GM12878 (cell line): ENCODE measurements at regions not wholly inside any gene's neighbourhood (a gene's known extent, or its start where the extent isn't known, plus 50 kb on each side); places are given as distances from the start of the nearest gene placed in this dataset.

Experiments
- ATAC-seq: fragments of 200-7000 bp; cut with Tn5 transposase; 3 replicates; pipeline ENCODE4 v1.9.1; 2020; ENCODE audit warnings: mild to moderate bottlenecking, moderate library complexity
- BruUV-seq: library from RNA; stranded (reverse); fragments of 400-500 nt; replicated peaks from 2 replicates; lab custom pipeline; 2021; lab: Mats Ljungman, UMichigan
- CTCF ChIA-PET: fragments of 300-600 bp; sonication (Branson Sonifier 250); formaldehyde crosslinking; extraction: SDS; loops from one replicate; lab custom pipeline; 2021; ENCODE audit warnings: inconsistent platforms; lab: Yijun Ruan, JAX
- POLR2A ChIA-PET: fragments of 350-600 bp; formaldehyde crosslinking; extraction: SDS; loops from one replicate; lab custom pipeline; 2021; ENCODE audit warnings: inconsistent platforms; lab: Charles Lee
- RAD21 ChIA-PET: fragments of 300-600 bp; sonication (Branson Sonifier 250); formaldehyde crosslinking; loops from one replicate; lab custom pipeline; 2023; ENCODE audit warnings: antibody characterized with exemption; ENCODE audit not compliant: unreplicated experiment; lab: Charles Lee
- SMC1A ChIA-PET: fragments of 300-600 bp; sonication (Branson Sonifier 250); formaldehyde crosslinking; loops from one replicate; lab custom pipeline; 2023; ENCODE audit not compliant: unreplicated experiment, uncharacterized antibody; lab: Charles Lee
- DNase-seq: peaks from one replicate; pipeline ENCODE4 v3.0.0-alpha.2; 2011; ENCODE audit warnings: low read depth, low spot score
- FAIRE-seq: peaks from 3 replicates; lab custom pipeline; 2011; peaks lifted over from hg19 to GRCh38; lab: Jason Lieb, UNC
- H2AFZ ChIP-seq: 2 replicates; pipeline ENCODE4 v1.6.0; 2011; ENCODE audit warnings: low read depth, low read length, control low read depth; ENCODE audit not compliant: control insufficient read depth
- H3K27ac ChIP-seq: 2 replicates; pipeline ENCODE4 v1.5.1; 2011; ENCODE audit warnings: control low read depth; ENCODE audit not compliant: control insufficient read depth, insufficient read depth
- H3K27me3 ChIP-seq, 2 experiments: replicated peaks in 1 of 2; 2 replicates each; pipeline versions ENCODE4 v1.6.0 to v1.6.1; 2011; ENCODE audit warnings: low read length in 1 of 2; ENCODE audit not compliant: control insufficient read depth in 2 of 2, insufficient read depth in 2 of 2
- H3K36me3 ChIP-seq, 2 experiments: 2 replicates each; pipeline ENCODE4 v1.5.1; 2011; ENCODE audit warnings: low read length in 1 of 2; ENCODE audit not compliant: control insufficient read depth in 2 of 2, insufficient read depth in 2 of 2
- H3K4me1 ChIP-seq: 2 replicates; pipeline ENCODE4 v1.6.1; 2011; ENCODE audit warnings: mild to moderate bottlenecking, low read length, moderate library complexity, mixed read lengths; ENCODE audit not compliant: control insufficient read depth, insufficient read depth
- H3K4me2 ChIP-seq: 2 replicates; pipeline ENCODE4 v1.6.0; 2011; ENCODE audit warnings: control low read depth; ENCODE audit not compliant: control insufficient read depth, insufficient read depth
- H3K4me3 ChIP-seq: fragments of 200-600 bp; sonication (generic); 2 replicates; pipeline ENCODE4 v1.5.1; 2016
- H3K79me2 ChIP-seq: 2 replicates; pipeline ENCODE4 v1.6.0; 2011; ENCODE audit warnings: low read length; ENCODE audit not compliant: control insufficient read depth, insufficient read depth
- H3K9ac ChIP-seq: 2 replicates; pipeline ENCODE4 v1.8.0; 2011; ENCODE audit warnings: low read length, control low read depth, mixed read lengths; ENCODE audit not compliant: control insufficient read depth, insufficient read depth
- H3K9me3 ChIP-seq: replicated peaks from 3 replicates; pipeline ENCODE4 v1.5.1; 2011; ENCODE audit warnings: mild to moderate bottlenecking, low read length; ENCODE audit not compliant: control insufficient read depth, insufficient read depth
- H4K20me1 ChIP-seq: 2 replicates; pipeline ENCODE4 v1.6.0; 2011; ENCODE audit not compliant: control insufficient read depth, insufficient read depth
- EZH2 ChIP-seq: IDR thresholded peaks from 2 replicates; pipeline ENCODE4 v1.6.1; 2012; ENCODE audit warnings: low read depth, mild to moderate bottlenecking, control low read depth, inconsistent platforms, low read length, borderline replicate concordance; ENCODE audit not compliant: control insufficient read depth
- GABPA ChIP-seq: IDR thresholded peaks from 2 replicates; pipeline ENCODE4 v1.6.1; 2014; ENCODE audit warnings: antibody characterized with exemption, low read depth, mild to moderate bottlenecking, inconsistent platforms
- JUND ChIP-seq: IDR thresholded peaks from 2 replicates; pipeline ENCODE4 v1.6.1; 2012; ENCODE audit warnings: low read depth, mild to moderate bottlenecking, low read length, improper control_type of control experiment, moderate library complexity
- NBN ChIP-seq: fragments of 450-650 bp; IDR thresholded peaks from 2 replicates; pipeline ENCODE4 v1.6.1; 2016
- NFYA ChIP-seq: IDR thresholded peaks from 2 replicates; pipeline ENCODE4 v1.6.1; 2011; ENCODE audit warnings: low read depth, mild to moderate bottlenecking, low read length, improper control_type of control experiment, borderline replicate concordance
- NKRF ChIP-seq: fragments of 450-650 bp; conservative IDR thresholded peaks from 2 replicates; pipeline ENCODE4 v1.6.1; 2017; ENCODE audit warnings: mild to moderate bottlenecking, moderate library complexity
- TCF3 ChIP-seq: IDR thresholded peaks from 2 replicates; pipeline ENCODE4 v1.6.1; 2012; ENCODE audit warnings: low read depth, mild to moderate bottlenecking, low read length, borderline replicate concordance; ENCODE audit not compliant: insufficient read depth
- ZBED1 ChIP-seq: IDR thresholded peaks from 2 replicates; pipeline ENCODE4 v1.6.1; 2016; ENCODE audit warnings: borderline replicate concordance
- ZBTB33 ChIP-seq: fragments of 450-650 bp; IDR thresholded peaks from 2 replicates; pipeline ENCODE4 v1.6.1; 2017; ENCODE audit warnings: mild to moderate bottlenecking
- ZNF207 ChIP-seq: fragments of 450-650 bp; IDR thresholded peaks from 2 replicates; pipeline ENCODE4 v1.6.1; 2014; ENCODE audit warnings: antibody characterized with exemption, mild to moderate bottlenecking, borderline replicate concordance
- ZNF24 ChIP-seq: fragments of 450-650 bp; IDR thresholded peaks from 2 replicates; pipeline ENCODE4 v1.6.1; 2017; ENCODE audit warnings: antibody characterized with exemption, mild to moderate bottlenecking
- ZNF384 ChIP-seq: IDR thresholded peaks from 2 replicates; pipeline ENCODE4 v1.6.1; 2012; ENCODE audit warnings: low read depth, mild to moderate bottlenecking, low read length, improper control_type of control experiment, borderline replicate concordance
- WGBS: methylation state at CpG from one replicate; pipeline ENCODE4 v1.1.6; 2016; ENCODE audit warnings: low lambda C conversion rate; ENCODE audit not compliant: insufficient replicate concordance, insufficient coverage; ENCODE audit errors: missing lambda C conversion rate; 5-methylcytosine and 5-hydroxymethylcytosine counted together
- in situ Hi-C: fragments of 300-500 bp; cut with MboI; formaldehyde crosslinking; loops from 9 replicates; pipeline ENCODE4 v1.14.3; 2018; ENCODE audit warnings: mixed read lengths
- intact Hi-C: fragments of 100-400 bp; cut with micrococcal nuclease; formaldehyde crosslinking; loops from one replicate; pipeline ENCODE4 v1.14.2; 2022; ENCODE audit not compliant: unreplicated experiment

DNA sequence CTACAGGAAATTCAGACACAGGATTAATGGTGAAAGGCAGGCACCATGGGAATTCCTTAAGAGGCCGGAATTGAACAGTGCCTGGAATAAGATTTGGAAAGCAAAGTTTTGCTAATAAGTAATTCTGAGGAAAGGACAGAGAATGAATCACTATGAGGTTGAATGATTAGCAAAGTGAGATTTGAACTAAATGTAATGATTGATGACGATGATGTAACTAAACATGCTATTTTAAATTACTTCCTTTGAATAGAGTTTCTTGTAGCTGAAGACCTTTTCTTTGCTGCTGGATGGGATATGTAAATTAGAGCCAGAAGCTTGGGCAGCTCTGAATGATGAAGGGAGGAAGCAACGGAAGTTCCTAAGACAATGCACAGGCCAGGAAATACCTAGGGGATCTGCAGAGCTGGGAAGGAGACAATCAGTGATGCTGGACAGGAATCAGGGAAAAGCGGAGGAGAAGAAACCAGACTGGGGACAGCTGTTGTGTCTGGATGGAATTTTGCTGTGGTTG is 482.0 kb downstream of the PSAT1 start:
- POLR2A ChIA-PET: no interaction called here
- Histone ChIP-seq H2AFZ (no peak overlapping the region), H3K4me2 (no peak overlapping the region), H3K27ac (no peak overlapping the region), H3K4me3 (no peak overlapping the region), H3K9ac (no peak overlapping the region), H4K20me1 (no peaks in the 10 kb centered on the region), H3K36me3 (no peaks in the 10 kb centered on the region), H3K9me3 (no peaks in the 10 kb centered on the region), H3K79me2 (no peaks in the 10 kb centered on the region), H3K4me1 (no peaks in the 10 kb centered on the region), H3K27me3 (no peaks in the 10 kb centered on the region; a peak in 1 of 4 replicates)
- BruUV-seq: no TSS peak
- intact Hi-C loops: no loop called here
- WGBS: 35% methylated on average over 4 of the region's 4 CpGs
- no peak for FAIRE-seq
- SMC1A ChIA-PET: interaction anchor here (1.3 kb wide), 1 partner anchor 13 kb away, joined by 3 read pairs; no protein-coding TSS in a partner anchor
- no peak for DNase-seq
- CTCF ChIA-PET: no interaction called here
- in situ Hi-C loops: no loop called here
- ATAC-seq: no peak
- TF ChIP-seq EZH2 (no peak), ZNF24 (no peak), ZNF207 (no peak), ZBED1 (no peak), JUND (no peak), ZNF384 (no peak), TCF3 (no peak), NFYA (no peak), GABPA (no peak), NBN (no peak), ZBTB33 (no peak), NKRF (no peak)
- RAD21 ChIA-PET: no interaction called here
